ENCODE measurements at regions not wholly inside any gene's neighbourhood (a gene's known extent, or its start where the extent isn't known, plus 50 kb on each side); places are given as distances from the start of the nearest gene placed in this dataset.

DNA sequence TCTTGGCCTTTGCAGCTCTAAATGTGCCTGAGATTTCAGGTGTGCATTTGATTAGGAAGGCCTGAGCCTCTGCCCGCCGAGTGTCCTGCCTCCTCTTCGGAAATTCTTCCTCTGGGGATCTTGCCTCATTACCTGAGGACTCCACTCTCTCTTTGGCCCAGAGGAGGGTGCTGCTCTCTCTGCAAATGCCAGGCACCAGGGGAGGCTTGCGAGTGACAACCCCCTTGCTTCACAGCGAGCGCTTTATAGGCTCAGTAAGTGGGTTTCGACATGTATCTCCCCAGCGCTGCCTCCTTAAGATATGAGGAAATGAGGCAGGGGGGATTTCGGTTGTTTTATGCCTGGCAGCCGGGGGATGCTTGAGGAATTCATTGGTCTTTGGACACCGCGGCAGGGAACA, 423.9 kb downstream of the GLRX3 start:
- Histone ChIP-seq H4K20me1 (ENCODE audit: insufficient read depth, low read length) (no peaks in the 10 kb centered on the region), H3K27me3 (ENCODE audit: insufficient read depth, low read length) (no peaks in the 10 kb centered on the region), H3K27ac (ENCODE audit: low read depth, low read length, poor library complexity, severe bottlenecking) (no peak overlapping the region), H3K4me3 (ENCODE audit: low read depth, low read length, poor library complexity, severe bottlenecking) (no peak overlapping the region), H3K9ac (ENCODE audit: low read length) (no peak overlapping the region), H3K4me2 (ENCODE audit: low read length) (no peak overlapping the region), H3K9me2 (ENCODE audit: low read depth, low read length) (no peaks in the 10 kb centered on the region), H3K4me1 (ENCODE audit: insufficient read depth, low read length, severe bottlenecking) (no peaks in the 10 kb centered on the region), H3K79me2 (ENCODE audit: insufficient read depth, low read length) (no peaks in the 10 kb centered on the region), H2AFZ (ENCODE audit: low read length) (no peak overlapping the region), H3K36me3 (ENCODE audit: insufficient read depth, low read length) (no peaks in the 10 kb centered on the region), H3K9me3 (ENCODE audit: low read length) (no peaks in the 10 kb centered on the region), H3F3A (ENCODE audit: insufficient read depth, low read length) (no peaks in the 10 kb centered on the region)
- TF ChIP-seq, protein P1, sequence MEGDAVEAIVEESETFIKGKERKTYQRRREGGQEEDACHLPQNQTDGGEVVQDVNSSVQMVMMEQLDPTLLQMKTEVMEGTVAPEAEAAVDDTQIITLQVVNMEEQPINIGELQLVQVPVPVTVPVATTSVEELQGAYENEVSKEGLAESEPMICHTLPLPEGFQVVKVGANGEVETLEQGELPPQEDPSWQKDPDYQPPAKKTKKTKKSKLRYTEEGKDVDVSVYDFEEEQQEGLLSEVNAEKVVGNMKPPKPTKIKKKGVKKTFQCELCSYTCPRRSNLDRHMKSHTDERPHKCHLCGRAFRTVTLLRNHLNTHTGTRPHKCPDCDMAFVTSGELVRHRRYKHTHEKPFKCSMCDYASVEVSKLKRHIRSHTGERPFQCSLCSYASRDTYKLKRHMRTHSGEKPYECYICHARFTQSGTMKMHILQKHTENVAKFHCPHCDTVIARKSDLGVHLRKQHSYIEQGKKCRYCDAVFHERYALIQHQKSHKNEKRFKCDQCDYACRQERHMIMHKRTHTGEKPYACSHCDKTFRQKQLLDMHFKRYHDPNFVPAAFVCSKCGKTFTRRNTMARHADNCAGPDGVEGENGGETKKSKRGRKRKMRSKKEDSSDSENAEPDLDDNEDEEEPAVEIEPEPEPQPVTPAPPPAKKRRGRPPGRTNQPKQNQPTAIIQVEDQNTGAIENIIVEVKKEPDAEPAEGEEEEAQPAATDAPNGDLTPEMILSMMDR (IDR thresholded peaks at IDR 0.05; ENCODE audit: low read length), result no peak
- no peak for TF ChIP-seq EZH2 (IDR thresholded peaks at IDR 0.05; ENCODE audit: borderline replicate concordance, low read length)

DNA sequence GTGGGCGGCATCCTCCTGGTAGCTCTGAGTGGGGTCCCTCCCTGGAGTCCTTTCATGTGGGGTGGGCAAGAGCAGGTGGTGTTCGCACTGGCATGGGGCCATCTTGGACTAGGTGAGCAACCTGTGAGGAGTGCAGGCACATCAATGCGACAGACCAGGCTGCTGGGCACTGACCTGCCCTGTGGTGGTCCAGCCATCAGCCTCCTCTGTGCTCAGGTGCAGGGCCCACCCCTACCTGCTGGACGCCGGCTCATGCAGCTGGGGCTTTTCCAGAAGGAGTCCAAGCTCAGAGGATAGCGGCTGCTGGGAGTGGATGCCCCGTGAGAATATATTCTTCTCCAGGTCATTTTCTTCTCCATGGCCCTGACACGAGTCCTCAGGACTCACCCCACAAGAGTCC, 424.4 kb downstream of the GLRX3 start:
- H4K20me1 ChIP-seq (ENCODE audit: insufficient read depth, low read length), result no peaks in the 10 kb centered on the region
- no peaks in the 10 kb centered on the region for H3K36me3 ChIP-seq (ENCODE audit: insufficient read depth, low read length)

DNA sequence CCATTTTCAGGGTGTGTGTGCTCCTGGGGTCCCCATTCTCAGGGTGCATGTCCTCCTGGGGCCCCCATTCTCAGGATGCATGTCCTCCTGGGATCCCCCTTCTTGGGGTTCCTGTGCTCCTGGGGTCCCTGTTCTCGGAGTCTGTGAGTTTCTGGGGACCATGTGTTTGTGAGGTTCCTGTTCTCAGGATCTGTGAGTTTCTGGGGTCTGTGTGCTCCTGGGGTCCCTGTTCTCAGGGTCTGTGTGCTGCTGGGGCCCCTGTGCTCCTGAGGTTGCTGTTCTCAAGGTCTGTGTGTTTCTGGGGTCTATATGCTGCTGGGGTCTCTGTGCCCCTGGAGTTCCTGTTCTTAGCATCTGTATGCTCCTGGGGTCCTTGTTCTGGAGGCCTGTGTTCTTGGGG, 425.5 kb downstream of the GLRX3 start:
- H3K79me2 ChIP-seq (ENCODE audit: insufficient read depth, low read length), result no peaks in the 10 kb centered on the region
- H3K4me1 ChIP-seq (ENCODE audit: insufficient read depth, low read length, severe bottlenecking), result no peaks in the 10 kb centered on the region
- H3K27me3 ChIP-seq (ENCODE audit: insufficient read depth, low read length), result no peaks in the 10 kb centered on the region
- no peaks in the 10 kb centered on the region for H3K9me3 ChIP-seq (ENCODE audit: low read length)
- H3F3A ChIP-seq (ENCODE audit: insufficient read depth, low read length), result no peaks in the 10 kb centered on the region
- TF ChIP-seq EZH2 (IDR thresholded peaks at IDR 0.05; ENCODE audit: borderline replicate concordance, low read length), result no peak
- TF ChIP-seq, protein P1 (IDR thresholded peaks at IDR 0.05; ENCODE audit: low read length), result no peak
- no peaks in the 10 kb centered on the region for H3K36me3 ChIP-seq (ENCODE audit: insufficient read depth, low read length)
- no peak overlapping the region for H3K4me3 ChIP-seq (ENCODE audit: low read depth, low read length, poor library complexity, severe bottlenecking)
- no peak overlapping the region for H3K27ac ChIP-seq (ENCODE audit: low read depth, low read length, poor library complexity, severe bottlenecking)
- no peak overlapping the region for H3K9ac ChIP-seq (ENCODE audit: low read length)
- no peaks in the 10 kb centered on the region for H3K9me2 ChIP-seq (ENCODE audit: low read depth, low read length)
- no peak overlapping the region for H3K4me2 ChIP-seq (ENCODE audit: low read length)
- H2AFZ ChIP-seq (ENCODE audit: low read length), result no peak overlapping the region
- no peaks in the 10 kb centered on the region for H4K20me1 ChIP-seq (ENCODE audit: insufficient read depth, low read length)

More for the DNA sequence above, 424.4 kb downstream of the GLRX3 start:
- no peaks in the 10 kb centered on the region for H3K9me3 ChIP-seq (ENCODE audit: low read length)
- H3K4me2 ChIP-seq (ENCODE audit: low read length), result no peak overlapping the region
- H3K27ac ChIP-seq (ENCODE audit: low read depth, low read length, poor library complexity, severe bottlenecking), result no peak overlapping the region
- H3K4me1 ChIP-seq (ENCODE audit: insufficient read depth, low read length, severe bottlenecking), result no peaks in the 10 kb centered on the region
- no peaks in the 10 kb centered on the region for H3K9me2 ChIP-seq (ENCODE audit: low read depth, low read length)
- TF ChIP-seq, protein P1 (IDR thresholded peaks at IDR 0.05; ENCODE audit: low read length), result no peak
- no peak for TF ChIP-seq EZH2 (IDR thresholded peaks at IDR 0.05; ENCODE audit: borderline replicate concordance, low read length)
- no peak overlapping the region for H3K4me3 ChIP-seq (ENCODE audit: low read depth, low read length, poor library complexity, severe bottlenecking)
- no peaks in the 10 kb centered on the region for H3K27me3 ChIP-seq (ENCODE audit: insufficient read depth, low read length)
- no peak overlapping the region for H3K9ac ChIP-seq (ENCODE audit: low read length)
- H3K79me2 ChIP-seq (ENCODE audit: insufficient read depth, low read length), result no peaks in the 10 kb centered on the region
- H2AFZ ChIP-seq (ENCODE audit: low read length), result no peak overlapping the region
- H3F3A ChIP-seq (ENCODE audit: insufficient read depth, low read length), result no peaks in the 10 kb centered on the region
